GM23248 (cell line): ENCODE measurements at regions not wholly inside any gene's neighbourhood (a gene's known extent, or its start where the extent isn't known, plus 50 kb on each side); places are given as distances from the start of the nearest gene placed in this dataset.

Source experiments
- EZH2 ChIP-seq: fragments of 200-600 bp; sonication (generic); IDR thresholded peaks from 2 replicates; pipeline ENCODE4 v1.6.1; 2018; ENCODE audit warnings: antibody characterized with exemption, mild to moderate bottlenecking; ENCODE audit not compliant: insufficient read depth, poor library complexity, severe bottlenecking
- EZH2phosphoT487 ChIP-seq: fragments of 200-600 bp; sonication (generic); IDR thresholded peaks from 2 replicates; pipeline ENCODE4 v1.6.1; 2018; ENCODE audit warnings: antibody characterized with exemption, moderate library complexity, mild to moderate bottlenecking, low read depth; ENCODE audit not compliant: insufficient read depth

- TF ChIP-seq EZH2phosphoT487: no peak
- no peak for TF ChIP-seq EZH2
Observed at GRCh38 chr6:154916857-154917256, 78.3 kb upstream of the TIAM2 start.
